ENCODE measurements at regions not wholly inside any gene's neighbourhood (a gene's known extent, or its start where the extent isn't known, plus 50 kb on each side); places are given as distances from the start of the nearest gene placed in this dataset.

DNA sequence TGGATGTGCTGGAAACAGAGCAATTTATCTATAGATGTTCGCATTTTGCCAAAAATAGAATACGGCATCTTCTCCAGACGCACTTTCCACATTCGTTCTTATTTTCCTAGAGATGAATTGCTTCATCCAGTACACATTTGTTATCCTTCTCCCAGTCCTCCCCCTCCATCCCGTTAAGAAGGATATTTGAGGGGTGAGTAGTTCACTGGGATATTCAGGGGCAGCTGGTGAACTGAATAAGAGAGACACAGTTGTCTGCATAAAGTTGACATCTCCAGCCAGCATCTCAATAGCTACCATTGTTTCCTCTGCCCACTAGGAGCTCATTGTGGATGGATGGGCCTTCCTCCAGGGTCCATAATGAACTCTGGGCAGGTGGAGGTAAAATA, 456.8 kb upstream of the NRP1 start:
- no peak overlapping the region for H3K9ac ChIP-seq (ENCODE audit: extremely low read depth, insufficient read length, low read length)
- no peaks in the 10 kb centered on the region for H3K79me1 ChIP-seq (ENCODE audit: insufficient read depth, low read depth, low read length, poor library complexity, severe bottlenecking)
- Mint-ChIP-seq H3K36me3 (ENCODE audit: insufficient read depth in 1 of 3, low read depth in 3 of 3) (no peaks in the 10 kb centered on the region), H3K27ac (no peak overlapping the region), H3K4me1 (peaks cover 15 to 18% of the 10 kb centered on the region in 2 experiments), H3K27me3 (ENCODE audit: low read depth) (no peaks in the 10 kb centered on the region), H3K9me3 (no peaks in the 10 kb centered on the region), H3K4me3 (no peak overlapping the region)
- H3K9me3 ChIP-seq (ENCODE audit: control insufficient read depth, low read depth, low read length), result no peaks in the 10 kb centered on the region
- H3T11ph ChIP-seq (ENCODE audit: low read length), result no peak overlapping the region
- H2BK5ac ChIP-seq (ENCODE audit: insufficient read length, low read length), result no peak overlapping the region
- H3K56ac ChIP-seq (ENCODE audit: insufficient read length, low read depth, low read length), result no peak overlapping the region
- H3K23ac ChIP-seq (ENCODE audit: insufficient read length, low read depth, low read length), result no peak overlapping the region
- H2BK12ac ChIP-seq (ENCODE audit: insufficient read length, low read depth, low read length), result no peak overlapping the region
- no peak overlapping the region for H4K5ac ChIP-seq (ENCODE audit: insufficient read length, low read depth, low read length)
- DNase-seq, result no peak
- H4K91ac ChIP-seq (ENCODE audit: insufficient read length, low read depth, low read length), result no peak overlapping the region
- no peak overlapping the region for H2BK20ac ChIP-seq (ENCODE audit: low read depth, low read length, poor library complexity, severe bottlenecking)
- H3K4ac ChIP-seq (ENCODE audit: low read depth, low read length), result no peak overlapping the region
- H3K4me2 ChIP-seq (ENCODE audit: insufficient read depth, insufficient read length, low read length), result no peak overlapping the region
- peaks cover 5% of the 10 kb centered on the region; the same call in 1 of the 2 replicates for H3K4me1 ChIP-seq (ENCODE audit: insufficient read depth, low read length)
- H4K8ac ChIP-seq (replicated peaks; ENCODE audit: insufficient read length, low read depth, low read length), result no peak overlapping the region
- no peak overlapping the region for H3K14ac ChIP-seq (ENCODE audit: insufficient read depth, low read length)
- no peak overlapping the region for H3K27ac ChIP-seq (ENCODE audit: insufficient read length, low read depth, low read length)
- H3K18ac ChIP-seq (ENCODE audit: insufficient read length, low read depth, low read length), result no peak overlapping the region
- no peaks in the 10 kb centered on the region for H3K23me2 ChIP-seq (ENCODE audit: insufficient read length, low read depth, low read length, poor library complexity, severe bottlenecking)
- TF ChIP-seq, protein P1, sequence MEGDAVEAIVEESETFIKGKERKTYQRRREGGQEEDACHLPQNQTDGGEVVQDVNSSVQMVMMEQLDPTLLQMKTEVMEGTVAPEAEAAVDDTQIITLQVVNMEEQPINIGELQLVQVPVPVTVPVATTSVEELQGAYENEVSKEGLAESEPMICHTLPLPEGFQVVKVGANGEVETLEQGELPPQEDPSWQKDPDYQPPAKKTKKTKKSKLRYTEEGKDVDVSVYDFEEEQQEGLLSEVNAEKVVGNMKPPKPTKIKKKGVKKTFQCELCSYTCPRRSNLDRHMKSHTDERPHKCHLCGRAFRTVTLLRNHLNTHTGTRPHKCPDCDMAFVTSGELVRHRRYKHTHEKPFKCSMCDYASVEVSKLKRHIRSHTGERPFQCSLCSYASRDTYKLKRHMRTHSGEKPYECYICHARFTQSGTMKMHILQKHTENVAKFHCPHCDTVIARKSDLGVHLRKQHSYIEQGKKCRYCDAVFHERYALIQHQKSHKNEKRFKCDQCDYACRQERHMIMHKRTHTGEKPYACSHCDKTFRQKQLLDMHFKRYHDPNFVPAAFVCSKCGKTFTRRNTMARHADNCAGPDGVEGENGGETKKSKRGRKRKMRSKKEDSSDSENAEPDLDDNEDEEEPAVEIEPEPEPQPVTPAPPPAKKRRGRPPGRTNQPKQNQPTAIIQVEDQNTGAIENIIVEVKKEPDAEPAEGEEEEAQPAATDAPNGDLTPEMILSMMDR (conservative IDR thresholded peaks at IDR 0.05), result no peak
- no peaks in the 10 kb centered on the region for H4K20me1 ChIP-seq (ENCODE audit: control insufficient read depth, insufficient read depth, insufficient read length)
- H2BK120ac ChIP-seq (ENCODE audit: low read depth, low read length, poor library complexity, severe bottlenecking), result no peak overlapping the region
- no peak overlapping the region for H2BK15ac ChIP-seq (ENCODE audit: low read depth, low read length)
- H3K79me2 ChIP-seq (ENCODE audit: insufficient read depth, low read length), result no peaks in the 10 kb centered on the region
- WGBS (ENCODE audit: extremely low coverage, insufficient read length, low lambda C conversion rate), result no CpG with 5 or more reads among the region's 5 CpGs
- H3K27me3 ChIP-seq (ENCODE audit: insufficient read depth, low read length), result no peaks in the 10 kb centered on the region
- H2AK5ac ChIP-seq (ENCODE audit: insufficient read length, low read length), result no peak overlapping the region
- no peak overlapping the region for H2AFZ ChIP-seq (ENCODE audit: low read length)

Data from H9 (cell line).